Liver (tissue), 8 donors: ENCODE measurements at regions not wholly inside any gene's neighbourhood (a gene's known extent, or its start where the extent isn't known, plus 50 kb on each side); places are given as distances from the start of the nearest gene placed in this dataset.

Experiments used
- DNase-seq: peaks from one replicate; pipeline ENCODE4 v3.0.0-alpha.2; 2017; ENCODE audit warnings: low spot score
- H3K27ac ChIP-seq, 2 donors: one replicate each; pipeline ENCODE4 v1.7.0; 2013; ENCODE audit warnings: inconsistent platforms in 2 of 2, low read length in 2 of 2, control low read depth in 1 of 2, low read depth in 1 of 2, mild to moderate bottlenecking in 1 of 2
- H3K27me3 ChIP-seq, 4 donors: one replicate each; pipeline versions ENCODE4 v1.6.1 to v1.7.0; 2013; ENCODE audit warnings: low read length in 3 of 4, inconsistent platforms in 1 of 4, mild to moderate bottlenecking in 1 of 4, moderate library complexity in 1 of 4; ENCODE audit not compliant: control insufficient read depth in 4 of 4, insufficient read depth in 4 of 4
- H3K36me3 ChIP-seq, 4 donors: one replicate each; pipeline versions ENCODE4 v1.6.1 to v1.7.0; 2013; ENCODE audit warnings: low read length in 3 of 4, mild to moderate bottlenecking in 3 of 4, low read depth in 1 of 4, moderate library complexity in 1 of 4; ENCODE audit not compliant: control insufficient read depth in 4 of 4, insufficient read depth in 3 of 4
- H3K4me1 ChIP-seq, 4 donors: one replicate each; pipeline versions ENCODE4 v1.6.1 to v1.7.0; 2013; ENCODE audit warnings: low read length in 3 of 4, mild to moderate bottlenecking in 3 of 4, moderate library complexity in 1 of 4; ENCODE audit not compliant: control insufficient read depth in 4 of 4, insufficient read depth in 4 of 4
- H3K4me3 ChIP-seq, 3 donors: one replicate each; pipeline versions ENCODE4 v1.6.1 to v1.7.0; 2013; ENCODE audit warnings: low read length in 3 of 3, control low read depth in 1 of 3, low read depth in 1 of 3, mild to moderate bottlenecking in 1 of 3
- H3K9ac ChIP-seq, 2 donors: one replicate each; pipeline ENCODE4 v1.7.0; 2013; ENCODE audit warnings: low read length in 2 of 2, mild to moderate bottlenecking in 2 of 2, moderate library complexity in 2 of 2, control low read depth in 1 of 2, low read depth in 1 of 2
- H3K9me3 ChIP-seq, 4 donors: one replicate each; pipeline versions ENCODE4 v1.6.1 to v1.7.0; 2013; ENCODE audit warnings: low read length in 3 of 4; ENCODE audit not compliant: control insufficient read depth in 4 of 4
- ATF3 ChIP-seq: IDR thresholded peaks from 2 replicates; pipeline ENCODE4 v1.6.1; 2016; ENCODE audit warnings: antibody characterized with exemption
- CTCF ChIP-seq: fragments of 150-350 bp; IDR thresholded peaks from 2 replicates; pipeline ENCODE4 v1.5.1; 2017; ENCODE audit warnings: improper control_type of control experiment, low read depth, low read length; ENCODE audit not compliant: missing input control
- EGR1 ChIP-seq, 2 donors: IDR thresholded peaks; 2 replicates each; pipeline ENCODE4 v1.6.1; 2016 to 2018; ENCODE audit warnings: antibody characterized with exemption in 2 of 2, low read depth in 2 of 2
- FOXA1 ChIP-seq: IDR thresholded peaks from 2 replicates; pipeline ENCODE4 v1.6.1; 2016; ENCODE audit warnings: antibody characterized with exemption
- FOXA2 ChIP-seq: IDR thresholded peaks from 2 replicates; pipeline ENCODE4 v1.6.1; 2016; ENCODE audit warnings: antibody characterized with exemption
- GABPA ChIP-seq, 2 donors: IDR thresholded peaks in 1 of 2; conservative IDR thresholded peaks in 1 of 2; 2 replicates each; pipeline ENCODE4 v1.6.1; 2016; ENCODE audit warnings: antibody characterized with exemption in 2 of 2, mild to moderate bottlenecking in 1 of 2, moderate library complexity in 1 of 2
- HNF4A ChIP-seq, 2 donors: conservative IDR thresholded peaks; 2 replicates each; pipeline ENCODE4 v1.6.1; 2016; ENCODE audit warnings: antibody characterized with exemption in 2 of 2, mild to moderate bottlenecking in 2 of 2
- HNF4G ChIP-seq: IDR thresholded peaks from 2 replicates; pipeline ENCODE4 v1.6.1; 2016; ENCODE audit warnings: antibody characterized with exemption
- JUND ChIP-seq, 2 donors: IDR thresholded peaks; 2 replicates each; pipeline ENCODE4 v1.6.1; 2016; ENCODE audit warnings: antibody characterized with exemption in 2 of 2
- RXRA ChIP-seq, 2 donors: IDR thresholded peaks; 2 replicates each; pipeline ENCODE4 v1.6.1; 2017 to 2018; ENCODE audit warnings: antibody characterized with exemption in 2 of 2, mild to moderate bottlenecking in 1 of 2
- SP1 ChIP-seq: IDR thresholded peaks from 2 replicates; pipeline ENCODE4 v1.6.1; 2018; ENCODE audit warnings: antibody characterized with exemption, mild to moderate bottlenecking
- YY1 ChIP-seq: IDR thresholded peaks from 2 replicates; pipeline ENCODE4 v1.6.1; 2016; ENCODE audit warnings: antibody characterized with exemption, mild to moderate bottlenecking
- WGBS: extraction: QIAGEN DNeasy Blood & Tissue Kit; methylation state at CpG from one replicate; pipeline ENCODE4 v1.1.7; 2013; 5-methylcytosine and 5-hydroxymethylcytosine counted together
- TF ChIP-seq, protein P1 (sequence below): IDR thresholded peaks from 2 replicates; pipeline ENCODE4 v1.6.1; 2016; ENCODE audit warnings: antibody characterized with exemption, mild to moderate bottlenecking
- TF ChIP-seq, protein P2 (sequence below): IDR thresholded peaks from 2 replicates; pipeline ENCODE4 v1.6.1; 2016; ENCODE audit warnings: antibody characterized with exemption
- donor health status: healthy.
- donor health status: healthy.
- donor health status: healthy.
- donor health status: healthy.
- donor health status: healthy.

GRCh38 chr14:101291390-101291789, 269.9 kb upstream of the DIO3 start (continued):
- TF ChIP-seq CTCF = no peak
- no peak for TF ChIP-seq EGR1 (IDR thresholded peaks at IDR 0.05; ENCODE audit: low read depth in 2 of 2)
- no peak for TF ChIP-seq FOXA1

DNA sequence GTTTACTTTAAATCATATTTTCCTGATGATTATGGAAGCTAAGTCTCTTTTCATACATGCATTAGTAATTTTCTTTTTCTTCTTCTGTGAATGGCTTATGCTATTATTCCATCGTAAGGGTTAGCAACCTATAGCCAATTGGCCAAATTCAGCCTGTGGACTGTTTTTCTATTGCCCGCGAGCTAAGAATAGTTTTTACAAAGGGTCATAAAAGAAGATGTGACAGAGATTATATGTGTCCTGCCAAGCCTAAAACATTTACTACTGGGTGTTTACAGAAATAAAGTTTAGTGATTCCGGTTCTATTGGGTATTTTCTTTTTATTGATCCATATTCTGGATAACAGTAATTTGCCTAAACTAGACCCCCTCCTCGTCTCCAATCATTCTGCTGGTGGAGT, 268.8 kb upstream of the DIO3 start:
- H3K9ac ChIP-seq = no peak overlapping the region
- H3K27me3 ChIP-seq = no peaks in the 10 kb centered on the region
- H3K36me3 ChIP-seq = no peaks in the 10 kb centered on the region
- TF ChIP-seq JUND (IDR thresholded peaks at IDR 0.05) (no peak), EGR1 (IDR thresholded peaks at IDR 0.05; ENCODE audit: low read depth in 2 of 2) (no peak), HNF4A (conservative IDR thresholded peaks at IDR 0.05) (no peak), RXRA (IDR thresholded peaks at IDR 0.05) (no peak), ATF3 (no peak), YY1 (no peak), SP1 (no peak), FOXA1 (no peak), HNF4G (no peak), GABPA (IDR thresholded peaks at IDR 0.05 in 1 of 2, conservative IDR thresholded peaks at IDR 0.05 in 1 of 2) (no peak)
- TF ChIP-seq, protein P1, sequence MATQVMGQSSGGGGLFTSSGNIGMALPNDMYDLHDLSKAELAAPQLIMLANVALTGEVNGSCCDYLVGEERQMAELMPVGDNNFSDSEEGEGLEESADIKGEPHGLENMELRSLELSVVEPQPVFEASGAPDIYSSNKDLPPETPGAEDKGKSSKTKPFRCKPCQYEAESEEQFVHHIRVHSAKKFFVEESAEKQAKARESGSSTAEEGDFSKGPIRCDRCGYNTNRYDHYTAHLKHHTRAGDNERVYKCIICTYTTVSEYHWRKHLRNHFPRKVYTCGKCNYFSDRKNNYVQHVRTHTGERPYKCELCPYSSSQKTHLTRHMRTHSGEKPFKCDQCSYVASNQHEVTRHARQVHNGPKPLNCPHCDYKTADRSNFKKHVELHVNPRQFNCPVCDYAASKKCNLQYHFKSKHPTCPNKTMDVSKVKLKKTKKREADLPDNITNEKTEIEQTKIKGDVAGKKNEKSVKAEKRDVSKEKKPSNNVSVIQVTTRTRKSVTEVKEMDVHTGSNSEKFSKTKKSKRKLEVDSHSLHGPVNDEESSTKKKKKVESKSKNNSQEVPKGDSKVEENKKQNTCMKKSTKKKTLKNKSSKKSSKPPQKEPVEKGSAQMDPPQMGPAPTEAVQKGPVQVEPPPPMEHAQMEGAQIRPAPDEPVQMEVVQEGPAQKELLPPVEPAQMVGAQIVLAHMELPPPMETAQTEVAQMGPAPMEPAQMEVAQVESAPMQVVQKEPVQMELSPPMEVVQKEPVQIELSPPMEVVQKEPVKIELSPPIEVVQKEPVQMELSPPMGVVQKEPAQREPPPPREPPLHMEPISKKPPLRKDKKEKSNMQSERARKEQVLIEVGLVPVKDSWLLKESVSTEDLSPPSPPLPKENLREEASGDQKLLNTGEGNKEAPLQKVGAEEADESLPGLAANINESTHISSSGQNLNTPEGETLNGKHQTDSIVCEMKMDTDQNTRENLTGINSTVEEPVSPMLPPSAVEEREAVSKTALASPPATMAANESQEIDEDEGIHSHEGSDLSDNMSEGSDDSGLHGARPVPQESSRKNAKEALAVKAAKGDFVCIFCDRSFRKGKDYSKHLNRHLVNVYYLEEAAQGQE = no peak
- DNase-seq = no peak
- no peak overlapping the region for H3K4me3 ChIP-seq
- H3K9me3 ChIP-seq = peaks cover 0 to 3% (median 2%) of the 10 kb centered on the region in 4 donors
- WGBS = 87% methylated on average over 5 of the region's 5 CpGs
- no peak overlapping the region for H3K27ac ChIP-seq
- H3K4me1 ChIP-seq = peaks cover 6 to 15% (median 12%) of the 10 kb centered on the region in 4 donors

- TF ChIP-seq EGR1 (IDR thresholded peaks at IDR 0.05; ENCODE audit: low read depth in 2 of 2) (no peak), FOXA2 (no peak), ATF3 (no peak), HNF4A (conservative IDR thresholded peaks at IDR 0.05) (no peak), GABPA (IDR thresholded peaks at IDR 0.05 in 1 of 2, conservative IDR thresholded peaks at IDR 0.05 in 1 of 2) (no peak), JUND (IDR thresholded peaks at IDR 0.05) (no peak), CTCF (no peak), RXRA (IDR thresholded peaks at IDR 0.05) (no peak)
- TF ChIP-seq, protein P2, sequence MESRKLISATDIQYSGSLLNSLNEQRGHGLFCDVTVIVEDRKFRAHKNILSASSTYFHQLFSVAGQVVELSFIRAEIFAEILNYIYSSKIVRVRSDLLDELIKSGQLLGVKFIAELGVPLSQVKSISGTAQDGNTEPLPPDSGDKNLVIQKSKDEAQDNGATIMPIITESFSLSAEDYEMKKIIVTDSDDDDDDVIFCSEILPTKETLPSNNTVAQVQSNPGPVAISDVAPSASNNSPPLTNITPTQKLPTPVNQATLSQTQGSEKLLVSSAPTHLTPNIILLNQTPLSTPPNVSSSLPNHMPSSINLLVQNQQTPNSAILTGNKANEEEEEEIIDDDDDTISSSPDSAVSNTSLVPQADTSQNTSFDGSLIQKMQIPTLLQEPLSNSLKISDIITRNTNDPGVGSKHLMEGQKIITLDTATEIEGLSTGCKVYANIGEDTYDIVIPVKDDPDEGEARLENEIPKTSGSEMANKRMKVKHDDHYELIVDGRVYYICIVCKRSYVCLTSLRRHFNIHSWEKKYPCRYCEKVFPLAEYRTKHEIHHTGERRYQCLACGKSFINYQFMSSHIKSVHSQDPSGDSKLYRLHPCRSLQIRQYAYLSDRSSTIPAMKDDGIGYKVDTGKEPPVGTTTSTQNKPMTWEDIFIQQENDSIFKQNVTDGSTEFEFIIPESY = no peak
- TF ChIP-seq, protein P1 = no peak
- no peaks in the 10 kb centered on the region for H3K36me3 ChIP-seq
- H3K4me3 ChIP-seq = no peak overlapping the region
- H3K27me3 ChIP-seq = no peaks in the 10 kb centered on the region
- H3K9me3 ChIP-seq = peaks cover 0 to 6% (median 4%) of the 10 kb centered on the region in 4 donors
- DNase-seq = no peak
- H3K9ac ChIP-seq = no peak overlapping the region
- no peak overlapping the region for H3K27ac ChIP-seq
- peaks cover 4 to 11% (median 7%) of the 10 kb centered on the region in 4 donors for H3K4me1 ChIP-seq
Observed at GRCh38 chr14:101293605-101294004, 267.7 kb upstream of the DIO3 start.
